GM21360 (cell line): ENCODE measurements at regions not wholly inside any gene's neighbourhood (a gene's known extent, or its start where the extent isn't known, plus 50 kb on each side); places are given as distances from the start of the nearest gene placed in this dataset.
"Not testable (repeated sequence)": the region's sequence is repeated elsewhere in the genome, so short reads cannot be mapped to it uniquely, and the experiment has no call there.

Experiments used
- ATAC-seq: cut with Tn5 transposase; IDR thresholded peaks from one replicate; pipeline ENCODE4 v1.9.1; 2021; ENCODE audit warnings: mild to moderate bottlenecking, moderate library complexity; ENCODE audit not compliant: unreplicated experiment

DNA sequence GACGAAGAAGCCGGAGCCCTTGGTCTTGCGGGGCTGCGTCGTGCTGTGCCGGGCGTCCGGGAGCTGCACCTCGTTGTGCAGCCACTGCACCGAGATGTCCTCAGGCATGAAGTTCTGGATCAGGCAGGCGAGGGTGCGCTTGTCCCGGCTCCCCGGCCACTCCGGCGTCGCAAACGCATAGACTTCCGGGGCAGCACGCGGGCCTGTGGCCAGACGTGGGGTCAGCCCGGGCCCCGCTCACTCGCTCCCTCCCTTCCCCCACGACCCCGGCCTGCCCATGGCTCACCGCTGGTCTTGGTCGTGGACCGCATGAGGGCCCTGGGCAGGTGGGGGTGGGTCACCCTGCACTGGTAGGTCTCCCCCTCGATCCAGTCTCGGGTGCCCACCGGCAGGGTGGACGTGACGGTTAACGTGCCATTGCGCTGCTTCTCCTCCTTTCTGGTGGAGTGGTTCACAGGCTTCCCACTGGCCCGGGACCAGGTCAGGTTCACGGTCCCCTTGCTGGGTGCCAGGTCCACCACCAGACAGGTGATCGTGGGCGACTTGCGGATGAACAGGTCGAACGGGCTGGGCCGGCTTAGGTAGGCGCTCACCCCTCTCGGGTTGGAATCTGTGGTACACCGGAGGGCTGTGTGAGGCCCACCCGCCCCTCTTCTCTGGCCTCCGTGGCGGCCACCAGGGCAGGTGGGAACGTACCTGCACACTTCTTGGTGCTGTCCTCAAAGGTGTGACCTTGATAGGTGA, 74.0 kb downstream of the TMEM121 start:
- ATAC-seq = not testable (repeated sequence)

DNA sequence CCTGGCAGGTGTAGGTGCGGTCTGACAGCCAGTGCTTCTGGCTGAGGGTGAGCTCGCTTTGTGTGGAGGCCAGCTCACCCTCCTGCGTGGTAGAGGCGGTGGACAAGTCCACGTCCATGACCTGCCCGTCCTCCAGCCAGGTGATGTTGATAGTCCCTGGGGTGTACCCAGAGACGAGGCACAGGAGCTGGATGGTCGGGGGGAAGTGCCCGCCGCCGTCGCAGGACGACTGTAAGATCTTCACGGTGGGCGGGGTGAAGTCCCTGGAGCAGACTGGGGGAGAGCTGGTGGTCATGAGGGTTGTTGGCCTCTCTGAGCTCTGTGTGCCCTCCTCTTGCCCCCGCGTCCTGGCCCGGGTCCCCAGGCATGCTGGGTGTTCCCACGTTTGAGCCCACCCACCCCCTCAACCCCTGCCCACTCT, 74.6 kb downstream of the TMEM121 start:
- ATAC-seq = no peak

DNA sequence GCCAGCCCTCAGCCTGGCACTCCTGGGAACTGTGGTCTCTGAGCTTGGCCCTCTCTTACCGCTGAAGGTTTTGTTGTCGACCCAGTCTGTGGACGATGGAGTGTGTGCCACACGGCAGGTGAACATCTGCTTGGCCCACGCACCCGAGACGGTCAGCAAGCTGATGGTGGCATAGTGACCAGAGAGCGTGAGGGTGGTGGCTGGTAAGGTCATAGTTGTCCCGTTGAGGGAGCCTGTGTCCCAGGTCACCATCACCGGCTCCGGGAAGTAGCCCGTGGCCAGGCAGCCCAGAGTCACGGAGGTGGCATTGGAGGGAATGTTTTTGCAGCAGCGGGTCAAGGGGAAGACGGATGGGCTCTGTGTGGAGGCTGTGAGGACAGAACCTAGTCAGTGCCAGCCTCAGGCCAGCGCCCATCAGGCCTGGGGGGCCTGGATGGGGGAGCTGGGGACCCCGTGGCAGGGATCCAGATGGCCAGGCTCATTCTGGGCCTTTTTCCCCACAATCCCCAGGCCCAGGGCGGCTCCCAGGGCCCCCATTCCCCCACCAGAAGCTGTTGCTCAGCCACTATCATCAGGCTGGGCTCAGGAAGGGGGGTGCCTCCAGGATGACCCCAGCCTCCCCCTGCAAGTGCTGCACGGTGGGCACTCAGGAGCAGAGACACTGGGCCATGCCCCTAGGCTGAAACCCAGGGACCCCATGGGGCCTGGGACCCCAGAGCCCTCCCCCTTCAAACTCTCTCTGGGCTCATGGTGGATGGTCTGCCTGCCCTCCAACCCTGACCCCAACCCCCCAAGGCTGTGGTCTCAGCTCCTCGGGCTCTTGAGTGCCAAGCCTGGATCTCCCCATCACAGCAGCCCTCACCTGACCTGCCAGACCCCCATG, 75.2 kb downstream of the TMEM121 start:
- ATAC-seq = no peak

DNA sequence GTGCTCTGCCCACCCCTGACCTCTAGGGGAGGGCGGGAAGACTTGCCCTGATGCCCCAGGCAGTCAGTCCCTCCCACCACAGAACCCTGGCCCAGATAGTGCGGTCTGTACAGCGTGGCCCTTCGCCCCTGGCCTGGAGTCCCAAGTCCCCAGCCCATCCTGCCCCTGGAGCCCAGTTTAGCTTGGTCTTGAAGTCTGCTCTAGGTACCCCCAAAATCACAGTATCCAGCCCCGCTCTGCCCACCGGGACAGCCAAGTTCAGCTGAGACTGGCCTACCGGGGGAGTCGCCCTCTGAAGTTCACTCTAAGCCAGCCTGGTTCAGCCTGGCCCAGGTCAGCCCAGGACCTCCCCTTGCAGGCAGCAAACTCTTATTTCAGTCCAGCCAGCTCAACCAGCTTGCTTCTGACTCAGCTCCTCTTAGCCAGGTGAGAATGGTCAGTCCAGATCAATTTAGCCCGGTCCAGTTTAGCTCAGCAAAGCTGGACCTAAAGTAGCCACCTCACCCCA, 75.9 kb downstream of the TMEM121 start:
- no peak for ATAC-seq

DNA sequence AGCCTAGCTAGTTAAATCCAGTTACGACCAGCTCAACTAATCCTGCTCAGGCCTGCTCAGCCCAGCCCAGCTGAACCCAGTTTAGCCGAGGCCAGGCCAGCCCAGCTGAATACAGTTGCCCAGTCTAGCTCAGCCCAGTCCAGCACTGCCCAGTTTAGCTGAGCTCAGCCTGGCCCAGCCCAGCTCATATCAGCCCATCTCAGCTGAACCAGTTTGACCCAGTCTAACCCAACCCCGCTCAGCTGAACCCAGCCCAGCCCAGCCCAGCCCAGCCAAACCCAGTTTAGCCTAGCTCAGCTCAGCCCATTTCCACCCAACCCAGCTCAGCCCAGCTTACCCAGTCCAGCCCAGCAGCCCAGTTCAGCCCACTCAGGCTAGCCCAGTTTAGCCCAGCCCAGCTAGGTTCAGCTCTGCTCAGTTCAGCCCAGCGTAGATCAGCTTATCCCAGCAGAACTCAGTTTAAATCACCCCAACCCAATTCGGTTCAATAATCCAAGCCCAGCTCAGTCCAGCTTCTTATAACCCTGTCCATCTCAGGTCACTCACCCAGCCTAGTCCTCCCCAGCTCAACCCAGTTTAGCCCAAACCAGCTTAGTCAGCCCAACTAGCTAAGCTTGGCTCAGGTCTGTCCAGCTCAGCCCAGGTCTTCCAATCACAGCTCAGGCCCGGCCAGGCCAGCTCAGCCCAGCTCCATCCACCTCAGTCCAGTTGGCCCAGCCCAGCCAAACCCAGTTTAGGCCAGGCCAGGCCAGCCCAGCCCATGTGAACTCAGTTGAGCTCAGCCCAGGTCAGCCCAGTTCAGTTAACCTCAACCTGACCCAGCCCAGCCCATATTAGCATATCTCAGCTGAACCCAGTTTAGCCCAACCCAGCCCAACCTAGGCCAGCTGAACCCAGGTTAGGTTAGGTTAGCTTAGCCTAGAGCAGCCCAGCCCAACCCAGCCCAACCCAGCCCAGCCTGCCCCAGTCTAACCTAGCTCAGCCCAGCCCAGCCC, 76.7 kb downstream of the TMEM121 start:
- ATAC-seq = no peak

DNA sequence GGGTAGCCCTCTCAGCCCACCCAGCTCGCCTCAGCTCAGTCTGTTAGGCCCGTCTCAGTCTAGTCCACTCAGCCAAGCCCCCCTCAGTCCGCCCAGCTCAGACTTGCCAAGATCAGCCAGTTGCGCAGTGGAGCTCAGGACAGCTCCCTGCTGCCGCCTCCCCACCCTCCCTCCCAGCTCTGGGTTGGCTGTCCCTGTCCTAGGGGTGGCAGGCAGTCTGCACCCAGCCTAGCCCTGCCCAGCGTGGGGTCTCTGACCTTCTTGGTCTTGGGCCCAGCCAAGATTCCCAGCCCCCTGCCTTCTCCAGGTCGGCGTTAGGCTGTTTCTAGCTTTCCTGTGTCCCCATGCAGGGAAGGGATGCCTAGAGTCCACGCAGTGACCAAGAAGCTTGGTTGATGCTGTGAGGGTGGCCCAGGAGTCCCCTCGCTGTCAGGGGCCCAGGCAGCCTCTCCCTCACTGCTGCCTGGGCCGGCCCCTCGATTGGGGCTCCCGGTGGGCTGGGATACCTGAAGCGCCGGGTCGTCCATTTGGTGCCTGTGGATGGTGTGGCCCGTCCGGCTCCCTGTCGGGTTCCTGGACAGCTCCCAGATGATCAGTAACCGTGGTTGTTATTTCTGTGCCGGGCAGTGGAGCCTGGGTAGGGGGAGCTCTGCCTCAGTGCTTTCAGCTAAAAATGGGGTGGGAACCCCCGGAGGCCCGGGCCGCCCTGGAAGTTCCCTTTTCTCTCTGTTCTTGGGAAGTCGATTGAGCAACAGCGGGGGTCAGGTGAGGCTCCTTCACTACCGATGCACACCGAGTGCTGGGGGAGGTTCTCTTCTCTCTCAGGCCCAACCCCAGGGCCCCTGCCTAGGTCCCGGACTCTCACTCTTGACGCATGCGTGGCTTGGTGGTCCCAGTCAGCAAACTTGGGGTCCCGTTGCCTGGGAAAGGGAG, 78.4 kb downstream of the TMEM121 start:
- not testable (repeated sequence) for ATAC-seq

DNA sequence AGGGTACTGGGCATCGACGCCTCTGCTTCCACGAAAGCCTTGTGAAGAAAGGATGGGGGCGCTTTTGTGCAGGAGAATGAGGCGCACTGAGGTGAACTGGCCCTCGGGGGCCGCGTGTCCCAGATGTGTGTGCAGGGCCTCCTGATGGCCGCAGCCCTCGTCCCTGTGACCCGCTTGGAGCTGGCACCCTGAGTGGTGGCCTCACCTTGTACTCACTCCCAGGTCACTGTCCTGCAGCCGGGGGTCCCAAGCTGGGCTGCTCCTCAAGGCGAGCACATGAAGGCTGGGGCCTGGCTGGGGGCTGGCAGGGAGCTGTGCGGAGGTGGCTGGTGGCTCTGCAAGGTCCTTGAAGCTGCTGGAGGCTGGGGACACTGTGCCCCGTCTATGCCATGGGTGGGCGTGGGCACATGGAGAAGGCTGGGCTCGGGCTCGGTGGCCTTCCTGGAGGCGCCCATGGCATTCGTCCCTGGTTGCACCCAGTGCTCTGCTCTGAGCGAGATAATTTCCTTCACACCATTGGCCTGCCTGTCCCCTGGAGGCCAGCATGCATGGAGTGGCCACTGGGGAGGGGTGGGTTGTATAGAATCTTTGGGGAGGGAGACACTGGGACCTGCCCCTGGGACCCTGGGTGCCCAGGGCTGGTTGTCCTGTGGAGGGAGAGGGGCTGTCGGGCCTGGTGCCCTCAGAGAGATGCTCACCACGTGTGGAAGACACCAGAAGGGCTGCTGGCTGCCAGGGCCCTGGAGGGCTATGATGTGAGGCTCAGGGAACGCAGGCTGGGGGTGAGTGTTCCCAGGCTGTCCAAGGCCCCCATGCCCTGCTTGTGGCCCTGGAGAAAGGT, 79.3 kb downstream of the TMEM121 start:
- ATAC-seq = no peak

DNA sequence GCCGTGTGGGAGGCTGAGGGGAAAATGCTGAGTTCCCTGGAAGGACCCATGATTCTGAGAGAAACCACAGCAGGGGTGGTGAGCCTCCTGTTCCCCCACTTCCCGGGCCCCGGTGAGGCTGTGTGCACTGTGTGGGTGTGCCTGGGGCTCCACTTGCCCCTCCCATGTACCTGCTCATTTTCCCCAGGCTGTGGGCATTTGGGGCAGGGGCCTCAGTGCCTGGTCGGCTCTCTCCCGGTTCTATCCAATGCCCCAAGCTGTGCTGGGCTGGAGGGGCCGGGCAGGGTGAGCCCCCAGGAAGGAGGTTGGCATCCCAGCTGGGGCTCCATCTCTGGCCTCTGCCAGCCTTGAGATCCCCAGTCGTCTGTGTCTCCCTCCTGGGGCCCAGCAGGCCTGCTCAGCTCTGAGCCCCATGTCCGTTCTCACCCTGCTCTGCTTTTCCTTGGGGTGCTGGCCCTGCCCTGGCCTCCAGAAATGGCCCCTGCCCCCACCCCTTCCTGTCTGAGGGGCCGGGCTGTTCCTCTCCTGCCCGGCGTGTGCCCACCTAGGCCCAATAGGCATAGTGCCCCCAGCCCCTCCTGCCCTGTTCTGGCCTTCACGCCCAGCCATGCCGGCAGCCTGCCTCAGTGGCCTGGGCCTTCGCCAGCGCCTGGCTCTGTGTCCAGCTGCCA, 80.1 kb downstream of the TMEM121 start:
- not testable (repeated sequence) for ATAC-seq

DNA sequence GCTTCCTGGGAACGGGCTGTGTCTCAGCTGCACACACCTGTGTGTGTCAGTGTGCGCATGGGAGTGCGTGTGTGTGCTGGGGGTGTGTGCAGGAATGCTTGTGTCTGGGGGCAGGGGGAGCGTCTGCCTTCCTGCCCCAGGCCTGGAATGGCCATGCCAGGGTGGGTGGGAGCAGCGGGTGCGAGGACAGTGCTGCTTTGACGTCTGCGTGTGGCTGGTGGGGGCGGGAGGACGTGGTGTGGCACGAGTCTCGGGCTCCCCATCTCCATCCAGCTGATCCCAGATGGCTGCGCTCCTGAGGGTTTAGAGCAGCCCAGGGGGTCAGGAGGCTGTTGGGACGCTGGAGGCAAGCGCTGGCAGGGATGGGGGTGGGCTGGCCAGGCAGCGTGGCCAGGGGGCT, 80.6 kb downstream of the TMEM121 start:
- ATAC-seq = not testable (repeated sequence)

DNA sequence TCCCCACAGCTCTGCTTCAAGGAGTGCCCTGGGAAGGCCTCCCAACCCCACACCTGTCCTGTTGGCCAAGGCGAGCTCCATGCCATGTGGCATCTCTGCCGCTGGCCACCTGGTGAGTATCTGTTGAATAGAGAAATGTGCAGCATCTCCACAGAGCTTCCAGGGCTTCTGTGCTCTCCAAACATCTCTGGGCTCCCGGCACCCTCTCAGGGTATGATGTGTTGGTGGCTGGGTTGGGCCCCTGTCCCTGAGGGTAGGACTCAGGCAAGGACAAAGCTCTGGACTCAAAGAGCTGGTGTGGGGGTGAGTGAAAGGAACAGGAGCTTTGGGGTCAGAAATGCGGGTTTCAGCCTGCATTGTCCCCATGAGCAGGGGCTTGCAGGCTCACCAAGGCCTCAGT, 88.6 kb downstream of the TMEM121 start:
- not testable (repeated sequence) for ATAC-seq

DNA sequence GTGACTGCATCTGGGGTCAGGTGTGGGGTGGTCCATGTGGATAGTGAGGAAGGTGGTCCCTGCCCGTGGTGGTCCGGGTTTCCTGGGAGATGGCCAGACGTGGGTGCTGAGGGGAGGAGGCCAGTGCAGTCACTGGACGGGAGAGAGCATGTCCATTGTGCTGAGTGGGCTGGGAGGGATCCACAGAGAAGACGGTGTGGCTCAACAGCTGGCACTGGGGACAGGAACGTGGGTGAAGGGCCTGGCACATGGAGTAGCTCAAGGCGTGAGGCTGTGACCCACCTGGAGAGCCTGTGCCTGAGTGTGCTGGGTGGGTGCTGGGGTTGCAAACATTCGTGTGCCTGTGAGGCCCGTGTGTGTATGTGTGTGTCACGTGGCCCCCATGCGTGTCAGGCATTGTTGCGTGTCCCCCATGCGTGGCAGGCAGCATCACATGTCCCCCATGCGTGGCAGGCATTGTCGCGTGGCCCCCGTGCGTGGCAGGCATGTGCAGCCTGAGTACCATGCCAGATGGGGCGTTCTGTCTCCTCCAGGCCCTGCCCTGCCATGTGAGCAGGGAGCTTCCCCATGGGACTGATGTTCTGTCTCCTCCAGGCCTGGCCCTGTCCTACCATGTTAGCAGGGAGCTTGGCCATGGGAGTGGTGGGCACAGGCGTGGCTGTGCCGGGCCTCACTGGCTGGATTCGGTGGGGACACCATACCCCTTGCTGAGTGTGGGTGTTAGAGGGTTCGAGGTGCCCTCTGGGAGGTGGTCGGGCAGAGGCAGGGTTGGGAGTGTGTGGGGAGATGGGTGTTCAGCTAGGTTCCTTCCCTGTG, 89.8 kb downstream of the TMEM121 start:
- ATAC-seq = not testable (repeated sequence)

DNA sequence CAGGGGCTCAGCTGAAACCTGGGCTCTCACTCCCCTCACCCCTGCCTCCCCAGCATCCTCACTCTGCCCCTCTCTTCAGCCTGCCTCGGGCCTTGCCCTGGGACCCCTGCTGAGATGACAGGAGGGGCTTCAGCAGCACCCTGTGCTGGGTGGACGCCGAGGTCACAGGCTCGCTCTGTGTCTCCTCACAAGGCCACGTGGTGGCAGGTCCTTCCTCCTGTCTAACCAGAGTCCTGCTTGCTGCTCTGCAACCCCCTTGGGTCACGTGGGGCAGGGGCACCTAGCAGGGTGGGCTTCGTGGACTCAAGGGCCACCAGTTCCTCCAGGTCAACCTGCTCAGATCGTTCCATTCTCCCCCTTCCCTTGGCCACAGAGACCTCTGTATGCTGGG, 90.4 kb downstream of the TMEM121 start:
- ATAC-seq = no peak

DNA sequence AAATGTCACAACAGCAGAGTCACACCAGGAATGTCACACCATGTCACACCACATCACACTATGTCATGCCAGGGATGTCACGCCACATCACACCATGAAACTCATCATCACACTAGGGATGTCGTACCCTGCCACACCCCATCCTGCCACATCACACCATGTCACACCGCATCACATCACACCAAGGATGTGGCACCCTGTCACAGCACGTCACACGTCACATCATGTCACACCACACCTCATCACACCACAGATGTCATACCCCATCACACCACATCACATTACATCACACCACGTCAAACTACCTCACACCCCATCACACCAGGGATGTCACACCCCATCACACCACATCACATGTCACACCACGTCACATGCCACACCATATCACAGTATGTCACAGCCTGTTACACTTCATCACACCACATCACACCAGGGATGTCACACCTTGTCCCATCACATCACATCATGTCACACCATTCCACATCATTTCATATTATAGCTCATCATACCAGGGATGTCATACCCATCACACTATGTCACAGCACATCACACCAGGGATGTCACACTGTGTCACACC, 90.9 kb downstream of the TMEM121 start:
- no peak for ATAC-seq

DNA sequence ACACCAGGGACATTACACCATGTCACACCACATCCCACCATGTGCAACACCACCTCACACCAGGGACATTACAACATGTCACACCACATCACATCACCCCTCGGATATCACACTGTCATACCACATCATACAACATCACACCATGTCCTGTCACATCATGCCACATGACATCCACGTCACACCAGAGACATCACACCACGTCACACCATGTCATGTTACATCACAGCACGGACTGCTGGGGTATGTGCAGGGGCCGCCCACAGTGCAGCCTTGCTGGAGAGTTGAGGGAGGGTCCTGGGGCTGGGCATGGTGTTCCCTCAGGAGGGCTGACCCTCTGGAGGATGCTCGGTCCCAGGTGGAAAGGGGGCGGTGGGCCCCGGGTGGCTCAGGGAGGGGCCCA, 91.4 kb downstream of the TMEM121 start:
- ATAC-seq = not testable (repeated sequence)

DNA sequence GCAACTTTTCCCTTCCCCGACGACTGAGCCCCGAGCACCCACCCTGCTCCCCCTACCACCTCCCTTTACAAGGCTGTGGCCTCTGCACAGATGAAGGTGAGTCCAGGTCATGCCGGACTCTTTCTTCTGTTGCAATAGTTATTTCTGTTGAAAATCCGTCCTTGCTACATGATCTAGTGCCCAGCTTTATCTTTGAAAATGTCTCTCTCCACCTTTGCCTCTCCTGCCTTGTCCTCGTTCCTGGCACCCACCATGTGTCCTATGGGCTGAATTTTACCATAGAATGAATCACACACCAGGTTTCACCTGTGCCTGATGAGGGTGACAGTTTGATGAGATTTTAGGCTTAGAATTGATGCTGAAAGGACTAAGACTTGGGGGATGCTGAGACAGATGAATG, 92.9 kb downstream of the TMEM121 start:
- not testable (repeated sequence) for ATAC-seq

DNA sequence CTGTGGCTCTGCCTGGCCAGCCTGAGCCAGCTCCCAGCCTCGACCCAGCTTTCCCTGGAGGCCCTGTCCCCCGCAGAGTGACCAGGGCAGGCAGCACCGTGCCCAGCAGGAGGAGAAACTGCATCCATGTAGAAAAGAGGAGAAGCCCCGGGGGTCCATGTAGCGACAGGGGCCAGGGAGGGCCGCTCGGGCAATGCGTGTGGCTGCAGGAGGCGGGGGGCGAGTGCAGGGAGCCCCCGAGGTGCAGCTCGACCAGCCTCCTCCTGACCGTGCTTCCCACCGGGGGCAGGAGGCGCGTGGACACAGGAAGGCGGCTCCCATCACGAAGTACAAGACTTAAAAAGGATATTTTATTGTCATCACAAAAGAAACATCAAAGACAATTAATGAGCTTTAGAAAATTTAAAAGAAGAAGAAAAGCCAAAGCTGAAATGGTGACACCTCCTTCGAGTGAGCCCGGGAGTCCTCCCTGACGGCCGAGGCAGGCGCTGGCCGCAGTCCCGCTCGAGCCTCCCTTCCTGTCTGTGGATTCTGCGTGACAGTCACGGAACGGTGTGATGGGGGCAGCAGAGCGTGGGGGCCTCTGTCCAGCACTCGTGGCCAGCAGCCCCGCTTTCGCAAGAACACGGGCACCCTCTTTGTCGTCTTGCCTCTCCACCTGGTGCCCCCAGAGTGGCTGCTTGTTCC, 93.9 kb downstream of the TMEM121 start:
- ATAC-seq = not testable (repeated sequence)
